Pancreas (tissue), 10 donors: ENCODE measurements at regions not wholly inside any gene's neighbourhood (a gene's known extent, or its start where the extent isn't known, plus 50 kb on each side); places are given as distances from the start of the nearest gene placed in this dataset.

Experiments
- ATAC-seq, 4 donors: fragments of 200-7000 bp; cut with Tn5 transposase; one replicate each; pipeline versions ENCODE4 v1.8.0 to v1.9.1; 2020; ENCODE audit warnings: mild to moderate bottlenecking in 4 of 4, moderate library complexity in 4 of 4
- DNase-seq, 6 donors: peaks; one replicate each; pipeline ENCODE4 v3.0.0-alpha.2; 2020
- FAIRE-seq: peaks from 2 replicates; lab custom pipeline; 2012; peaks lifted over from hg19 to GRCh38; lab: Jason Lieb, UNC
- H3K27ac ChIP-seq, 4 donors: fragments of 200-600 bp; sonication (generic); 1 replicate in 3 of 4; 2 replicates in 1 of 4; pipeline versions ENCODE4 v1.5.0 to v1.8.0; 2020
- H3K27me3 ChIP-seq, 4 donors: fragments of 200-600 bp; one replicate each; pipeline ENCODE4 v1.8.0; 2021
- H3K36me3 ChIP-seq, 3 donors: fragments of 200-600 bp; sonication (generic) in 1 of 3; one replicate each; pipeline versions ENCODE4 v1.5.0 to v1.8.0; 2020 to 2021
- H3K4me1 ChIP-seq, 3 donors: fragments of 200-600 bp; one replicate each; pipeline ENCODE4 v1.8.0; 2021
- H3K4me3 ChIP-seq, 4 donors: fragments of 200-600 bp; sonication (generic) in 2 of 4; one replicate each; pipeline versions ENCODE4 v1.5.0 to v1.8.0; 2020 to 2021
- H3K9me3 ChIP-seq, 4 donors: fragments of 200-600 bp; one replicate each; pipeline ENCODE4 v1.8.0; 2021
- WGBS, 2 donors: extraction: QIAGEN DNeasy Blood & Tissue Kit; methylation state at CpG; one replicate each; pipeline ENCODE4 v1.1.7; 2013; 5-methylcytosine and 5-hydroxymethylcytosine counted together
- intact Hi-C, 3 donors: fragments of 100-400 bp; cut with DNase I; formaldehyde crosslinking; loops; one replicate each; pipeline versions ENCODE4 v1.11.1 to v1.14.2; 2022
- TF ChIP-seq, protein P1 (sequence below), 4 donors: fragments of 200-600 bp; sonication (generic) in 3 of 4; IDR thresholded peaks; one replicate each; pipeline versions ENCODE4 v1.5.0 to v1.8.0; 2021; ENCODE audit warnings: antibody characterized with exemption in 4 of 4
- donor health status: healthy with polysubstance abuse.
- donor health status: DM: no; HTN: no; CAD: no; lungs with moderate emphysema.
- donor health status: DM: no; HTN: no; CAD: no.
- donor health status: control.
- donor health status: control.
- donor health status: Bipolar disorder and iron deficiency.
- donor health status: DM: yes; HTN: yes; CAD: no.
- donor health status: DM: no; HTN: no; CAD: no.
- donor health status: DM: no; HTN: no; CAD: no.
- donor health status: DM: yes; HTN: yes; CAD: no.

DNA sequence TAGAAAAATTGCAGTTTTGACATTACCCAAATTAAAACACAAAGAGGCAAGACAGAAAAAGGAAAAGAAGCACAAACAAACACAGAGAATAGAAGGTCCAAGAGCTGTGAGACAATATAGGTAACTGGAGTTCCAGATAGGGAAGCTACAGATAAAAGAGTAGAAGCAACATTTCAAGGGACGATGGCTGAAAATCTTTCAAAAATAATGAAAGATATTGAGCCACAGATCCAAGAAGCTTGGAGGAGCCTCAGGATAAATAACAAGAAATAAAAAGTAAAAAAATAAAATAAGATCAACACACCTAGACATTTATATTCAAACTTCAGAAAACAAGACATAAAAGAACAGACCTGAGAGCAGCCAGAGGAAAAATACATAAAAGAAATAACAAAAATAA, 164.9 kb downstream of the FNDC1 start:
- ATAC-seq (no peak), FAIRE-seq (no peak), DNase-seq (no peak)
- intact Hi-C loops, result no loop called here
- Histone ChIP-seq H3K36me3 (no peaks in the 10 kb centered on the region), H3K27me3 (no peaks in the 10 kb centered on the region), H3K27ac (no peak overlapping the region), H3K4me3 (no peak overlapping the region), H3K9me3 (no peaks in the 10 kb centered on the region), H3K4me1 (no peaks in the 10 kb centered on the region)
- 47 to 64% methylated on average over 1 of the region's 1 CpG for WGBS, 2 donors
- TF ChIP-seq, protein P1, sequence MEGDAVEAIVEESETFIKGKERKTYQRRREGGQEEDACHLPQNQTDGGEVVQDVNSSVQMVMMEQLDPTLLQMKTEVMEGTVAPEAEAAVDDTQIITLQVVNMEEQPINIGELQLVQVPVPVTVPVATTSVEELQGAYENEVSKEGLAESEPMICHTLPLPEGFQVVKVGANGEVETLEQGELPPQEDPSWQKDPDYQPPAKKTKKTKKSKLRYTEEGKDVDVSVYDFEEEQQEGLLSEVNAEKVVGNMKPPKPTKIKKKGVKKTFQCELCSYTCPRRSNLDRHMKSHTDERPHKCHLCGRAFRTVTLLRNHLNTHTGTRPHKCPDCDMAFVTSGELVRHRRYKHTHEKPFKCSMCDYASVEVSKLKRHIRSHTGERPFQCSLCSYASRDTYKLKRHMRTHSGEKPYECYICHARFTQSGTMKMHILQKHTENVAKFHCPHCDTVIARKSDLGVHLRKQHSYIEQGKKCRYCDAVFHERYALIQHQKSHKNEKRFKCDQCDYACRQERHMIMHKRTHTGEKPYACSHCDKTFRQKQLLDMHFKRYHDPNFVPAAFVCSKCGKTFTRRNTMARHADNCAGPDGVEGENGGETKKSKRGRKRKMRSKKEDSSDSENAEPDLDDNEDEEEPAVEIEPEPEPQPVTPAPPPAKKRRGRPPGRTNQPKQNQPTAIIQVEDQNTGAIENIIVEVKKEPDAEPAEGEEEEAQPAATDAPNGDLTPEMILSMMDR (IDR thresholded peaks at IDR 0.05), result no peak

DNA sequence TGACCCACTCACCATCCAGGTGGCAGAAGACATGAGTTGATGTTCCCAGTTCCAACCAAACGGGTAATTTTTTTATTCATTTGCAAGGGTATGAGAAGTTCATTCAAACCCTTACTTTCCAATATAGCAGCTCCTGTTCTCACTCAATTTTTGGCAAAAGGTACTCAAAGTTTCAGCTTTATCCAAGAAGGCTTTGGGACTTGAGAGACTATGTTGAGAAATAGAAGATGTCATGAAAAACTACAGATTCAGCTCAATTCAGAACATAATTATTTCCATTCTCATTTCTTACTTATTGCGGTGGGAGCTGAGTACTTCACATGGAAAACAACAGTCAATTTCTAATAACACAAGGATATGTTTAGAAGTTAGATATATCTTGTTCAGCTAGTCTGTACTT, 162.3 kb downstream of the FNDC1 start:
- no peaks in the 10 kb centered on the region for H3K36me3 ChIP-seq
- intact Hi-C loops, result no loop called here
- FAIRE-seq (no peak), DNase-seq (no peak), ATAC-seq (no peak)
- no peak overlapping the region for H3K27ac ChIP-seq
- H3K9me3 ChIP-seq, result no peaks in the 10 kb centered on the region
- no peaks in the 10 kb centered on the region for H3K4me1 ChIP-seq
- TF ChIP-seq, protein P1 (IDR thresholded peaks at IDR 0.05), result no peak
- no peak overlapping the region for H3K4me3 ChIP-seq
- no peaks in the 10 kb centered on the region for H3K27me3 ChIP-seq
- WGBS, 2 donors, result 63 to 67% methylated on average over 2 of the region's 2 CpGs

DNA sequence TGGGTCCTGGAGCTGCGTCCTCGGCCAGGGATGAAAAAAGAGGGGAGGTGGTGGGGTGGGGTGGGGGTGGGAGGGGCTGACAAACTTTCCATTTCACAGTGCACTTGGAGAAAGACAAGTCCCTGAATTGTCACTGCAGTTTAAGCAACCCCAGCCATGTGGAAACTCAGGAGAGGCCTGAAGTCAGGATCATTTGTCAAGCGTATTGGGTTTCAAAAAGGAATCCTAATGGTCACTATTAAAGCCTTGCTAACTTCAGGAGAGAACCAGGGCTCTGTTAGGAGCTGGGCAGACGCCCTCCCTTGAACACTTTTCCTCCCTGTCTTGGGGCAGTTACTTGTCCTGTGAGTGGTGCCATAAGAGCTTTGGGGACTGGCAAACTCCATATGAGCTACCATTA, 159.9 kb downstream of the FNDC1 start:
- no peak for FAIRE-seq
- Histone ChIP-seq H3K27ac (no peak overlapping the region), H3K9me3 (no peaks in the 10 kb centered on the region), H3K36me3 (no peaks in the 10 kb centered on the region), H3K27me3 (no peaks in the 10 kb centered on the region), H3K4me3 (no peak overlapping the region), H3K4me1 (no peaks in the 10 kb centered on the region)
- intact Hi-C loops, result no loop called here
- DNase-seq, result no peak
- TF ChIP-seq, protein P1 (IDR thresholded peaks at IDR 0.05), result no peak
- WGBS, 2 donors, result 37 to 42% methylated on average over 4 of the region's 4 CpGs
- ATAC-seq, result no peak

DNA sequence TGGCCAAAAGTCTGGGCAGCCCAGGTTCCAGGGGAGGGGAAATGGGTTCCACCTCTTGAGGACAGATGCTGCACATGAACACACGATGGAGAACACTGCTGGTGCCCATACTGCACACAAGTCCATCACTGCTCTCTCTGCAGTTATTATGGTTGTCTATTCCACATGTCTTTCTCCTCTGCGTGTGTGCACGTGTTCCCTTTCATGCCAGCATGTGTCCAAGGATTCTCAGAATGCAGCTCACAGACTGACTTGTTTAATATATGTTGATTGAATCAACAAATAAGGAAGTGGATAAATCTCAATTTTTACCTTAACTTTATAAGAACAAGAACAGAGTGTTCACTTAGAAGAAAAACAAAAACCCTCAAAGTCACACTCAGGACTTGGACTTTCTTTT, 158.9 kb downstream of the FNDC1 start:
- DNase-seq (no peak), FAIRE-seq (no peak), ATAC-seq (no peak)
- Histone ChIP-seq H3K9me3 (no peaks in the 10 kb centered on the region), H3K27ac (no peak overlapping the region), H3K4me1 (no peaks in the 10 kb centered on the region), H3K36me3 (no peaks in the 10 kb centered on the region), H3K27me3 (no peaks in the 10 kb centered on the region), H3K4me3 (no peak overlapping the region)
- WGBS, 2 donors, result 66 to 73% methylated on average over 3 of the region's 3 CpGs
- TF ChIP-seq, protein P1 (IDR thresholded peaks at IDR 0.05), result no peak
- intact Hi-C loops, result no loop called here

DNA sequence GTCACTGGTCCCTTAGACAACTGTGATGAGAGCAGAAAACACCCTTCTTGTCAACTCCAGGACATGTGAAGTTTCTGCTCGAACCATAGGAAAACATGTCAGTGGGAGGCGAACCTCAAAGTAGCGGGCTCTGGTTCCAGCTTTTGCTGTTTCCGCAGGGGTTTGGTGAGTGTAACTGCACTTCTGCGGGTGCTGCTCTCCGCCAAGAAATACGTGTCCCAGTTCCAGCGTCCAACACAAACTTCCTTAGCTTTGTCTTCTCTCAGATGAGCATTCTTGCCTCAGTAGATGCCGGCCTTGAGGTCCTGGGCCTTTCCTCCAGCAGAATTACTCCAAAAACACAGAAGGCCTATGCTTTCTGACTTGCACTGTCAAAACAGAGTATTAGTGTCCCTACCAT, 156.3 kb downstream of the FNDC1 start:
- no peaks in the 10 kb centered on the region for H3K4me1 ChIP-seq
- no peaks in the 10 kb centered on the region for H3K36me3 ChIP-seq
- DNase-seq (no peak), ATAC-seq (no peak), FAIRE-seq (no peak)
- intact Hi-C loops, result no loop called here
- H3K9me3 ChIP-seq, result no peaks in the 10 kb centered on the region
- no peak overlapping the region for H3K4me3 ChIP-seq
- H3K27me3 ChIP-seq, result no peaks in the 10 kb centered on the region
- TF ChIP-seq, protein P1 (IDR thresholded peaks at IDR 0.05), result no peak
- H3K27ac ChIP-seq, result no peak overlapping the region
- WGBS, 2 donors, result 83 to 88% methylated on average over 9 of the region's 9 CpGs
